H1 (cell line): ENCODE measurements at regions not wholly inside any gene's neighbourhood (a gene's known extent, or its start where the extent isn't known, plus 50 kb on each side); places are given as distances from the start of the nearest gene placed in this dataset.

Source experiments
- CREB1 ChIP-seq: IDR thresholded peaks from 2 replicates; pipeline ENCODE4 v1.6.1; 2012; ENCODE audit warnings: inconsistent platforms

DNA sequence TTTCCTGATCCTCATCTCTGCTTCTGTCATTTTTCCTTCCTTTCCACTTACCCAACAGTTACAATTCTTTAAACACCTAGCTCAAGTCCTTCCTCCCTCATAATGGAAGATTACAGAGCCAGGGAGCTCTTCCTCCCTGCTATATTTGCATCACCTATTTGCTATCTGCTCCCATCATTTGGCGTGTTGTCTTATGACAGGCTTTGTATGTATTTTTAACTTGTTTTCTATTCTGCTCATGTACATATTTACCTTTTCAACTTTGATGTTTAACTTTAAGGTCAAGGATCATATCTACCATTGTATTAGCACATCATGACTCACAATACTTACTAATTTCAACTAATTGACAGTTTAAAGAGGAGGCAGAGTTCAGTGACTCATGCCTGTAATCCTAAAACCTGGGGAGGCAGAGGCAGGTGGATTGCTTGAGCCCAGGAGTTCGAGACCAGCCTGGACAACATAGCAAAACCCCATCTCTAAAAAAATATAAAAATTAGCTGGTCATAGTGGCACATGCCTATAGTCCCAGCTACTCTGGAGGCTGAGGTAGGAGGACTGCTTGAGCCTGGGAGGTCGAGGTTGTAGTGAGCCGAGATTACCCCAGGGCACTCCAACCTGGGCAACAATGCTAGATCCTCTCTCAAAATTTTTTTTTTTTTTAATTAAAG, 92.5 kb upstream of the FOXN2 start (continued):
- TF ChIP-seq CREB1 = no peak
